GM23248 (cell line): ENCODE measurements at regions not wholly inside any gene's neighbourhood (a gene's known extent, or its start where the extent isn't known, plus 50 kb on each side); places are given as distances from the start of the nearest gene placed in this dataset.

Experiments used
- EZH2 ChIP-seq: fragments of 200-600 bp; sonication (generic); IDR thresholded peaks from 2 replicates; pipeline ENCODE4 v1.6.1; 2018; ENCODE audit warnings: antibody characterized with exemption, mild to moderate bottlenecking; ENCODE audit not compliant: insufficient read depth, poor library complexity, severe bottlenecking
- EZH2phosphoT487 ChIP-seq: fragments of 200-600 bp; sonication (generic); IDR thresholded peaks from 2 replicates; pipeline ENCODE4 v1.6.1; 2018; ENCODE audit warnings: antibody characterized with exemption, moderate library complexity, mild to moderate bottlenecking, low read depth; ENCODE audit not compliant: insufficient read depth

GRCh38 chr1:148289647-148290046 is 137.6 kb upstream of the NBPF11 start:
- TF ChIP-seq EZH2phosphoT487 = no peak
- no peak for TF ChIP-seq EZH2
